Esophagus squamous epithelium (tissue), 5 donors: ENCODE measurements at regions not wholly inside any gene's neighbourhood (a gene's known extent, or its start where the extent isn't known, plus 50 kb on each side); places are given as distances from the start of the nearest gene placed in this dataset.

Source experiments
- DNase-seq: peaks from one replicate; lab custom pipeline; 2025; lab: John Stamatoyannopoulos, UW
- H3K27ac ChIP-seq, 4 donors: fragments of 200-600 bp; sonication (generic); one replicate each; pipeline ENCODE4 v1.5.1; 2016 to 2019; ENCODE audit warnings: mild to moderate bottlenecking in 1 of 4
- H3K27me3 ChIP-seq, 4 donors: fragments of 200-600 bp; sonication (generic); 1 replicate in 3 of 4; 2 replicates in 1 of 4; pipeline versions ENCODE4 v1.5.1 to v1.6.0; 2017 to 2021; ENCODE audit warnings: antibody characterized with exemption in 1 of 4
- H3K36me3 ChIP-seq, 3 donors: fragments of 200-600 bp; sonication (generic); one replicate each; pipeline ENCODE4 v1.5.1; 2016 to 2019
- H3K4me1 ChIP-seq, 3 donors: fragments of 200-600 bp; sonication (generic); one replicate each; pipeline ENCODE4 v1.5.1; 2017 to 2019
- H3K4me3 ChIP-seq, 4 donors: fragments of 200-600 bp; sonication (generic); 1 replicate in 3 of 4; 2 replicates in 1 of 4; pipeline ENCODE4 v1.5.1; 2016 to 2019; ENCODE audit warnings: mild to moderate bottlenecking in 2 of 4, moderate library complexity in 1 of 4
- H3K9me3 ChIP-seq, 3 donors: fragments of 200-600 bp; sonication (generic); one replicate each; pipeline ENCODE4 v1.5.1; 2016 to 2019
- POLR2A ChIP-seq, 4 donors: fragments of 450-650 bp; IDR thresholded peaks; one replicate each; pipeline ENCODE4 v1.6.1; 2017; ENCODE audit warnings: antibody characterized with exemption in 4 of 4, mild to moderate bottlenecking in 4 of 4, moderate library complexity in 3 of 4
- WGBS, 2 donors: methylation state at CpG; one replicate each; pipeline ENCODE4 v1.1.5; 2018; 5-methylcytosine and 5-hydroxymethylcytosine counted together
- intact Hi-C: fragments of 100-400 bp; cut with DNase I; formaldehyde crosslinking; loops from one replicate; pipeline ENCODE4 v1.15.0; 2022
- TF ChIP-seq, protein P1 (sequence below), 6 experiments: fragments of 450-650 bp in 4 of 6; fragments of 200-600 bp in 2 of 6; sonication (generic) in 2 of 6; IDR thresholded peaks; one replicate each; pipeline ENCODE4 v1.5.1; 2016 to 2019; ENCODE audit warnings: antibody characterized with exemption in 6 of 6, mild to moderate bottlenecking in 4 of 6, moderate library complexity in 4 of 6
- donor health status: DM: yes; HTN: yes; CAD: no.

DNA sequence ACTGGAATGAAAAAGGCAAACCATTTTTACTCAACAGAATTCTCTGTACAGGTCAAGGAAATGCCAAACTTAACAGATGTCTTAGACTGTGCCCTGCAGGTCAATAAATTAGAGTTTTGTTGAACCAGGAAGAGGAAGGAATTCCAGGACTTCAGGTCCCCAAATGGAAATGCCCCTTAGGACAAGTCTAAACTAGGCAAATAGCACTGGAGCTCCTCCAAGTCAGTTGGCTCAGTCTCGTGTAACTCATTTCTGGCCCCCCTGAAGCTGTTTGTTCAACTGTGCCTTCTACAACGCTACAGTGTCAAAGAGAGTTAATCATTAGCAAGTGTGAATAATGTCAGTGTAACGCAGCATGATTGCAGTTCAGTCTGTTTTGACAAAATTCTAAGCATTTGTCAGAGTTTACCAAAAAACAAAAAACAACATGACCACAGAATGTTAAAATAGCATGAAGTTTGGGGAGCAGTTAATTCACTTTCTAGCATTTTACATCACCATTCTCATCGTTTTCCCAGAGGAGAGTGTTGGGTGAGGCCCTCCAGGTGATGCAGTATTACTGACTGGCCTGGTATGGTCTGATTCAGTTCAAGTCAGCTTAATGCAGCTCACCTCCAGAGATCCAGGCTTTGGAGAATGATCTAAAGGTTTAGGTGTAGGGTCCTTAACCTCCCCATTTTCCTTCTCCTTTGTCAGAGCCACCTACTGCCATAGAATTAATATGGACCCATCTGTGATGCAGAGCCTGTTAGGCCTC is 108.1 kb downstream of the AQP4 start:
- H3K27ac ChIP-seq = peak overlapping the region in 1 of 4 donors; percentile 9
- intact Hi-C loops = no loop called here
- H3K36me3 ChIP-seq = no peaks in the 10 kb centered on the region
- H3K9me3 ChIP-seq = no peaks in the 10 kb centered on the region
- H3K4me3 ChIP-seq = no peak overlapping the region
- 25 to 28% methylated on average over 3 to 4 of the region's 4 CpGs for WGBS, 2 donors
- peaks cover 0 to 15% (median 5%) of the 10 kb centered on the region in 3 donors for H3K4me1 ChIP-seq
- no peak for DNase-seq
- TF ChIP-seq POLR2A (IDR thresholded peaks at IDR 0.05) = no peak
- TF ChIP-seq, protein P1, sequence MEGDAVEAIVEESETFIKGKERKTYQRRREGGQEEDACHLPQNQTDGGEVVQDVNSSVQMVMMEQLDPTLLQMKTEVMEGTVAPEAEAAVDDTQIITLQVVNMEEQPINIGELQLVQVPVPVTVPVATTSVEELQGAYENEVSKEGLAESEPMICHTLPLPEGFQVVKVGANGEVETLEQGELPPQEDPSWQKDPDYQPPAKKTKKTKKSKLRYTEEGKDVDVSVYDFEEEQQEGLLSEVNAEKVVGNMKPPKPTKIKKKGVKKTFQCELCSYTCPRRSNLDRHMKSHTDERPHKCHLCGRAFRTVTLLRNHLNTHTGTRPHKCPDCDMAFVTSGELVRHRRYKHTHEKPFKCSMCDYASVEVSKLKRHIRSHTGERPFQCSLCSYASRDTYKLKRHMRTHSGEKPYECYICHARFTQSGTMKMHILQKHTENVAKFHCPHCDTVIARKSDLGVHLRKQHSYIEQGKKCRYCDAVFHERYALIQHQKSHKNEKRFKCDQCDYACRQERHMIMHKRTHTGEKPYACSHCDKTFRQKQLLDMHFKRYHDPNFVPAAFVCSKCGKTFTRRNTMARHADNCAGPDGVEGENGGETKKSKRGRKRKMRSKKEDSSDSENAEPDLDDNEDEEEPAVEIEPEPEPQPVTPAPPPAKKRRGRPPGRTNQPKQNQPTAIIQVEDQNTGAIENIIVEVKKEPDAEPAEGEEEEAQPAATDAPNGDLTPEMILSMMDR (IDR thresholded peaks at IDR 0.05) = no peak
- no peaks in the 10 kb centered on the region for H3K27me3 ChIP-seq

DNA sequence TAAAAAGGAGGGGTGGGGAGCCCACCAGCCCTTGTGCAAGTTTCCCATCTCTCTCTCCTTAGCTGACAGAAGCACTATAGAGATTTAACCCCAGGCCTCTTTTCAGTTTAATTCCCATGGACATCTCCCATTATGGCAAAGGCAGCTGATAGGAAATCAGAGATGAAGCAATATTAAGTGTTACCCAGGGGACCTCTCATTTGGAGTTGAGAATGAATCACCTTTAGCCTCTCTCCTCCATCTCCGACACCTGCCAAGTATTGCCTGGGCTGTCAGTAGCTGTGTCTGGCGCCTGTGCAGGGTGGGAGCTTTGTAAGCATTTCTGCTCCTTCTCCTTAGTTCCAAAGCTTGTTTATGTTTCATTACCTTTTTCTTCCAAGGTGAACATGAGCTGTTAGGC is 109.0 kb downstream of the AQP4 start:
- Histone ChIP-seq H3K27ac (no peak overlapping the region), H3K4me1 (peaks cover 0 to 19% (median 5%) of the 10 kb centered on the region in 3 donors), H3K27me3 (no peaks in the 10 kb centered on the region), H3K4me3 (no peak overlapping the region), H3K9me3 (no peaks in the 10 kb centered on the region), H3K36me3 (no peaks in the 10 kb centered on the region)
- intact Hi-C loops = no loop called here
- 17 to 54% methylated on average over 2 of the region's 2 CpGs for WGBS, 2 donors
- DNase-seq = no peak
- TF ChIP-seq POLR2A (IDR thresholded peaks at IDR 0.05) = no peak
- TF ChIP-seq, protein P1 (IDR thresholded peaks at IDR 0.05) = no peak

DNA sequence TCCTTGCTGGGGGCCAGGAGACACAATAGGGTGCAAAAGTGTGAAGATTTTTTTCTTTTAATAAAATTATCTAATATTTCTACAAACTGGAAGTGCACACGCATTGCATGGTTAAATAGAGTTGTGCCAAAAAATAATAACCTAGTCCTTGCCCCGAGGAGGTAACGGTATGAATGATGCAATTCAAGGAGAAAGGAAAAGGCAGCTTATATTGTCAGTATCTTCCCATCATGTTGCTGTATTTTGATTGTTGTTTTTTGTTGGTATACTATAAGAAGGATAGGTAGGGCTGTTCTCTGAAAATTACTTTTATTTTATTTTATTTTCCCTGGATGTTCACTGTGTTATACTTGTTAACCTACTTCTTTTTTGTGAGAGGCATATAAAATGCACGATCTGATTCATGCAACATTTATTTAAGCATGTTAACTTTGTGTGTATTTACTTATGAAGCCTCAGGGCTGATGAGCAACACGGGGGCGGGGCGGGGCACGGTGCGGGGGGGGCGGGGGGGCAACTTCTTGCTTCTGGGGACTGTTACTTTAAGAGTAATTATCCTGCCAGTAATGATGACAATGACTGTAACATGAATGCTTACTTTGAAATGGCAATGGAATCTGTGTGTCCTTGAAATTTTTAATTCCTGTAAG is 118.6 kb downstream of the AQP4 start:
- Histone ChIP-seq H3K36me3 (no peaks in the 10 kb centered on the region), H3K4me3 (no peak overlapping the region), H3K4me1 (peaks cover 0 to 15% (median 8%) of the 10 kb centered on the region in 3 donors), H3K27ac (no peak overlapping the region), H3K27me3 (no peaks in the 10 kb centered on the region), H3K9me3 (no peaks in the 10 kb centered on the region)
- WGBS, 2 donors = 18 to 29% methylated on average over 10 of the region's 10 CpGs
- DNase-seq = no peak
- intact Hi-C loops = no loop called here
- TF ChIP-seq POLR2A (IDR thresholded peaks at IDR 0.05) = no peak
- TF ChIP-seq, protein P1 (IDR thresholded peaks at IDR 0.05) = no peak

DNA sequence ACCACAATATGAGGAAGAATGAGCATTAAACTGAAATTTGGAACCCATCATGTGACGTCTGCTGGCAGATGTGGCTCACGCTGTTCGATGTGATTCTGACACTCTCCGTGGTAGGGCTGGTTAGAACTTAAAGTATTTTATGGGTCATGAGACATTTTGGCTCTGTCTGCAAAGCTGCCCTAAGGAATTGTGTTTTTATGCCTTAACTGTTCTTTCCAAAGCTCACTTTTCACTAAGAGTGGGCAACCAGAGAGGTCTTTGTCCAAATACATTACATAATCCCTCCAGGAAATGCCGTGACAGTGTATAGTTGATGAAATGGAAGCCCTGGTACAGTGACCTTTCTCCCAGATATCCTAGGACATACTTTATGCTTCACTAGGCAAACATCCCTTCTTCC is 119.1 kb downstream of the AQP4 start:
- H3K4me3 ChIP-seq = no peak overlapping the region
- H3K27me3 ChIP-seq = no peaks in the 10 kb centered on the region
- no peaks in the 10 kb centered on the region for H3K36me3 ChIP-seq
- intact Hi-C loops = no loop called here
- no peaks in the 10 kb centered on the region for H3K9me3 ChIP-seq
- peaks cover 0 to 15% (median 8%) of the 10 kb centered on the region in 3 donors for H3K4me1 ChIP-seq
- DNase-seq = no peak
- no peak for TF ChIP-seq POLR2A (IDR thresholded peaks at IDR 0.05)
- TF ChIP-seq, protein P1 (IDR thresholded peaks at IDR 0.05) = no peak
- 16 to 35% methylated on average over 5 of the region's 5 CpGs for WGBS, 2 donors
- no peak overlapping the region for H3K27ac ChIP-seq
